B cell (primary cell): ENCODE measurements at regions not wholly inside any gene's neighbourhood (a gene's known extent, or its start where the extent isn't known, plus 50 kb on each side); places are given as distances from the start of the nearest gene placed in this dataset.

Experiments used
- ATAC-seq: fragments of 200-7000 bp; cut with Tn5 transposase; one replicate; pipeline ENCODE4 v1.10.0; 2021; ENCODE audit warnings: low read depth, mild to moderate bottlenecking, moderate number of reproducible peaks, moderate library complexity
- CTCF ChIA-PET: fragments of 350-600 bp; sonication (Branson Sonifier 250); formaldehyde crosslinking; loops from one replicate; lab custom pipeline; 2021; ENCODE audit warnings: antibody characterized with exemption, inconsistent platforms; lab: Charles Lee
- POLR2A ChIA-PET: fragments of 350-600 bp; sonication (Branson Sonifier 250); formaldehyde crosslinking; loops from one replicate; lab custom pipeline; 2021; ENCODE audit warnings: antibody characterized with exemption; lab: Charles Lee
- DNase-seq: peaks from one replicate; pipeline ENCODE4 v3.0.0; 2013
- H2AFZ ChIP-seq: 2 replicates; pipeline ENCODE4 v1.6.1; 2012; ENCODE audit warnings: mild to moderate bottlenecking, low read depth, low read length; ENCODE audit not compliant: insufficient read depth, poor library complexity, severe bottlenecking
- H3K27ac ChIP-seq, 2 donors: 1 replicate in 1 of 2; 2 replicates in 1 of 2; pipeline ENCODE4 v1.5.1; 2012 to 2013; ENCODE audit warnings: low read length in 2 of 2, mild to moderate bottlenecking in 2 of 2, moderate library complexity in 1 of 2
- H3K27me3 ChIP-seq, 4 experiments: fragments of 200-600 bp in 1 of 4; sonication (generic) in 1 of 4; replicated peaks in 1 of 4; 1 replicate in 2 of 4; 2 replicates in 2 of 4; pipeline versions ENCODE4 v1.6.1 to v1.7.0; 2013 to 2016; ENCODE audit warnings: low read length in 3 of 4, mild to moderate bottlenecking in 2 of 4, mixed read lengths in 1 of 4, moderate library complexity in 1 of 4; ENCODE audit not compliant: insufficient read depth in 4 of 4, control insufficient read depth in 3 of 4; ENCODE audit errors: control extremely low read depth in 1 of 4
- H3K36me3 ChIP-seq, 2 experiments: replicated peaks in 1 of 2; 1 replicate in 1 of 2; 2 replicates in 1 of 2; pipeline versions ENCODE4 v1.6.1 to v1.7.1; 2013; ENCODE audit warnings: low read length in 1 of 2; ENCODE audit not compliant: insufficient read depth in 2 of 2, control insufficient read depth in 1 of 2; ENCODE audit errors: control extremely low read depth in 1 of 2, extremely low read depth in 1 of 2
- H3K4me1 ChIP-seq, 2 donors: fragments of 200-600 bp in 1 of 2; sonication (generic) in 1 of 2; 1 replicate in 1 of 2; 2 replicates in 1 of 2; pipeline versions ENCODE4 v1.5.1 to v1.6.1; 2013 to 2017; ENCODE audit warnings: low read length in 2 of 2; ENCODE audit not compliant: control insufficient read depth in 2 of 2, insufficient read depth in 2 of 2
- H3K4me2 ChIP-seq: replicated peaks from 2 replicates; pipeline ENCODE3; 2012; ENCODE audit warnings: mild to moderate bottlenecking, low read depth, low read length; ENCODE audit not compliant: poor library complexity, severe bottlenecking
- H3K4me3 ChIP-seq, 5 experiments: fragments of 200-600 bp in 1 of 5; sonication (generic) in 1 of 5; 1 replicate in 3 of 5; 2 replicates in 2 of 5; pipeline versions ENCODE4 v1.5.1 to v1.7.0; 2011 to 2016; ENCODE audit warnings: low read length in 4 of 5, mild to moderate bottlenecking in 4 of 5, low read depth in 2 of 5, control low read depth in 1 of 5, moderate library complexity in 1 of 5; ENCODE audit not compliant: insufficient read depth in 1 of 5; ENCODE audit errors: control extremely low read depth in 1 of 5, extremely low read depth in 1 of 5
- H3K79me2 ChIP-seq: fragments of 200-600 bp; sonication (generic); one replicate; pipeline ENCODE4 v1.6.0; 2016; ENCODE audit warnings: low read length; ENCODE audit not compliant: control insufficient read depth, insufficient read depth
- H3K9ac ChIP-seq: fragments of 200-600 bp; sonication (generic); 2 replicates; pipeline ENCODE4 v1.6.1; 2017; ENCODE audit warnings: mild to moderate bottlenecking, low read length, moderate library complexity
- H3K9me3 ChIP-seq, 3 donors: one replicate each; pipeline versions ENCODE4 v1.6.1 to v1.7.1; 2013; ENCODE audit warnings: low read length in 2 of 3; ENCODE audit not compliant: control insufficient read depth in 2 of 3, insufficient read depth in 1 of 3; ENCODE audit errors: control extremely low read depth in 1 of 3
- H4K20me1 ChIP-seq: 2 replicates; pipeline ENCODE4 v1.6.0; 2012; ENCODE audit warnings: mild to moderate bottlenecking, low read length; ENCODE audit not compliant: insufficient read depth, control insufficient read depth, poor library complexity, severe bottlenecking
- H3K27ac Mint-ChIP-seq: one replicate; pipeline ENCODE4 v1.8.0; 2021; ENCODE audit warnings: mixed read lengths
- H3K27me3 Mint-ChIP-seq: one replicate; pipeline ENCODE4 v1.8.0; 2021; ENCODE audit warnings: mixed read lengths
- H3K4me1 Mint-ChIP-seq: one replicate; pipeline ENCODE4 v1.8.0; 2021; ENCODE audit warnings: mixed read lengths
- H3K4me3 Mint-ChIP-seq: one replicate; pipeline ENCODE4 v1.8.0; 2021; ENCODE audit warnings: mixed read lengths
- H3K9me3 Mint-ChIP-seq: one replicate; pipeline ENCODE4 v1.8.0; 2022; ENCODE audit warnings: mixed read lengths; ENCODE audit not compliant: insufficient read depth
- EZH2 ChIP-seq: IDR thresholded peaks from 2 replicates; pipeline ENCODE4 v1.6.1; 2012; ENCODE audit warnings: borderline replicate concordance, low read depth, mild to moderate bottlenecking, moderate library complexity, low read length; ENCODE audit not compliant: insufficient read depth, poor library complexity, severe bottlenecking
- WGBS: methylation state at CpG from one replicate; pipeline ENCODE4 v1.1.5; 2013; ENCODE audit warnings: missing lambda C conversion rate; ENCODE audit not compliant: insufficient coverage; 5-methylcytosine and 5-hydroxymethylcytosine counted together
- intact Hi-C: fragments of 100-400 bp; cut with micrococcal nuclease; formaldehyde crosslinking; loops from one replicate; pipeline ENCODE4 v1.10.0; 2022
- TF ChIP-seq, protein P1 (sequence below): fragments of 200-600 bp; IDR thresholded peaks from one replicate; pipeline ENCODE4 v1.8.0; 2022; ENCODE audit warnings: antibody characterized with exemption, mild to moderate bottlenecking

DNA sequence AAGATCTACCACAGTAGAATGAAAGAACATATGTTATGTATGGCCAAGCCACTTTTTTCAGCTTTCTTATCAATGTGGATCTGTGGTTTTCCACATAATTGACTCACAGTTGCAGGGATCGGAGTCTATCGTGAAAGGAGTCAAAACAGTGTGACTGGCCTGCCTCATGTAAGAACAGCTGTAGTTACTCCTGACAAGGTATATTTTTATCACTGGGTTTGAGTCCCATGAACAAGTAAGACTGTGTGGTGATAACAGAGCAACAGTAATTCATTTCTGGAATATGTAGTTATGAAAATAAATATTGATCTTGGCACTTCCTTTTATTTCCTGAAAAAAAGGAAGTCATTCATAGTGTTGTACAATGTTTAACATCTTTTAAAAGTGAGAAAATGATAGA is 416.6 kb downstream of the KLF12 start:
- intact Hi-C loops, result no loop called here
- H3K4me3 Mint-ChIP-seq, result no peak overlapping the region
- H3K4me2 ChIP-seq, result no peak overlapping the region

DNA sequence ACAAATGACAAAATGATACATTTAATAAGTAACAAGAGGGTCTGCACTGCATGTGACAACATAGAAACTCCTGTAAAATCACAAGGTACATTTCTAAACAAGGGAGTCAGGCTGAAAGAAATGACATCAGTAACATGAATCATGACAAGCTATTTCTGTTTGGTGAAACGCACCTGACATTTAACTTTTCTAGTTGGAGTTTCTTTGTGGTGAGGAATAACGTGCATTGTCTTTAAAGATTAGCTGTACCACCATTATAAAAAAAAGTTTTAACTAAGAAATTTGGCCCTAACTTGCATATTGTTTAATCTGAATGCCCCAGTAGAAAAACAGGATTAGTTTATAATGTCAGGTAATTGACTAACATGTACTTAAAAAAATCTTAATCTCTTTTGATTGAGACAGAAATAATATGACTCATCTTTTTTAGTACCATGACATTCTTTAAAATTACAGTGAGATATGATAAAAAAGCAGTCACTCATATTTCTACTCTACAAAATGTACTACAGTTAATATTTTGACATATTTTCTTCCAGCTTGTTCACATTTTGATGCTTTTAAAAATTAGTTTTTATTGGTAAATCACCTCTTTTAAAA is 418.2 kb downstream of the KLF12 start:
- WGBS, result no CpG with 5 or more reads among the region's 2 CpGs
- H3K4me1 ChIP-seq, result peaks cover 0 to 5% of the 10 kb centered on the region in 2 donors

More for the DNA sequence above, 416.6 kb downstream of the KLF12 start:
- Histone ChIP-seq H3K9ac (no peak overlapping the region), H3K27me3 (no peaks in the 10 kb centered on the region), H3K79me2 (no peaks in the 10 kb centered on the region), H4K20me1 (no peaks in the 10 kb centered on the region), H3K9me3 (no peaks in the 10 kb centered on the region), H3K36me3 (peaks cover 0 to 23% of the 10 kb centered on the region in 2 experiments), H2AFZ (no peak overlapping the region), H3K4me3 (no peak overlapping the region), H3K27ac (no peak overlapping the region), H3K4me1 (peaks cover 0 to 5% of the 10 kb centered on the region in 2 donors)
- Mint-ChIP-seq H3K4me1 (peaks cover 6% of the 10 kb centered on the region), H3K27ac (no peak overlapping the region), H3K9me3 (no peaks in the 10 kb centered on the region), H3K27me3 (no peaks in the 10 kb centered on the region)
- no peak for TF ChIP-seq EZH2
- TF ChIP-seq, protein P1, sequence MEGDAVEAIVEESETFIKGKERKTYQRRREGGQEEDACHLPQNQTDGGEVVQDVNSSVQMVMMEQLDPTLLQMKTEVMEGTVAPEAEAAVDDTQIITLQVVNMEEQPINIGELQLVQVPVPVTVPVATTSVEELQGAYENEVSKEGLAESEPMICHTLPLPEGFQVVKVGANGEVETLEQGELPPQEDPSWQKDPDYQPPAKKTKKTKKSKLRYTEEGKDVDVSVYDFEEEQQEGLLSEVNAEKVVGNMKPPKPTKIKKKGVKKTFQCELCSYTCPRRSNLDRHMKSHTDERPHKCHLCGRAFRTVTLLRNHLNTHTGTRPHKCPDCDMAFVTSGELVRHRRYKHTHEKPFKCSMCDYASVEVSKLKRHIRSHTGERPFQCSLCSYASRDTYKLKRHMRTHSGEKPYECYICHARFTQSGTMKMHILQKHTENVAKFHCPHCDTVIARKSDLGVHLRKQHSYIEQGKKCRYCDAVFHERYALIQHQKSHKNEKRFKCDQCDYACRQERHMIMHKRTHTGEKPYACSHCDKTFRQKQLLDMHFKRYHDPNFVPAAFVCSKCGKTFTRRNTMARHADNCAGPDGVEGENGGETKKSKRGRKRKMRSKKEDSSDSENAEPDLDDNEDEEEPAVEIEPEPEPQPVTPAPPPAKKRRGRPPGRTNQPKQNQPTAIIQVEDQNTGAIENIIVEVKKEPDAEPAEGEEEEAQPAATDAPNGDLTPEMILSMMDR, result no peak
- ATAC-seq, result no peak
- ChIA-PET CTCF (no interaction called here), POLR2A (no interaction called here)
- no peak for DNase-seq
- 69% methylated on average over 2 of the region's 2 CpGs for WGBS

More for the DNA sequence above, 418.2 kb downstream of the KLF12 start:
- Histone ChIP-seq H4K20me1 (no peaks in the 10 kb centered on the region), H3K27me3 (no peaks in the 10 kb centered on the region), H3K4me3 (no peak overlapping the region), H3K27ac (peak overlapping the region; percentile 15 to 29), H3K4me2 (no peak overlapping the region), H3K9ac (no peak overlapping the region), H3K36me3 (peaks cover 0 to 33% of the 10 kb centered on the region in 2 experiments), H2AFZ (no peak overlapping the region), H3K79me2 (no peaks in the 10 kb centered on the region), H3K9me3 (no peaks in the 10 kb centered on the region)
- ATAC-seq (no peak), DNase-seq (no peak)
- CTCF ChIA-PET, result no interaction called here
- Mint-ChIP-seq H3K4me1 (peaks cover 6% of the 10 kb centered on the region), H3K9me3 (no peaks in the 10 kb centered on the region), H3K4me3 (peak overlapping the region; percentile 5), H3K27ac (peak overlapping the region; percentile 78), H3K27me3 (no peaks in the 10 kb centered on the region)
- intact Hi-C loops, result no loop called here
- TF ChIP-seq EZH2, result no peak
- TF ChIP-seq, protein P1, result no peak
- POLR2A ChIA-PET, result no interaction called here
